Psoas muscle (tissue), 7 donors: ENCODE measurements at regions not wholly inside any gene's neighbourhood (a gene's known extent, or its start where the extent isn't known, plus 50 kb on each side); places are given as distances from the start of the nearest gene placed in this dataset.

Source experiments
- ATAC-seq, 4 donors: fragments of 200-7000 bp; cut with Tn5 transposase; one replicate each; pipeline ENCODE4 v1.9.1; 2020; ENCODE audit warnings: moderate library complexity in 3 of 4, mild to moderate bottlenecking in 2 of 4
- DNase-seq, 2 donors: peaks; one replicate each; pipeline ENCODE4 v3.0.0-alpha.2; 2020
- H3K27ac ChIP-seq: fragments of 200-600 bp; one replicate; pipeline ENCODE4 v1.8.0; 2022
- H3K27me3 ChIP-seq, 3 donors: fragments of 200-600 bp in 1 of 3; one replicate each; pipeline versions ENCODE4 v1.6.1 to v1.8.0; 2013 to 2022; ENCODE audit warnings: low read length in 2 of 3, mild to moderate bottlenecking in 2 of 3, moderate library complexity in 1 of 3; ENCODE audit not compliant: insufficient read depth in 3 of 3
- H3K36me3 ChIP-seq, 2 donors: fragments of 200-600 bp in 1 of 2; one replicate each; pipeline versions ENCODE4 v1.6.1 to v1.8.0; 2013 to 2022; ENCODE audit warnings: low read depth in 1 of 2, mild to moderate bottlenecking in 1 of 2, moderate library complexity in 1 of 2; ENCODE audit not compliant: insufficient read depth in 1 of 2
- H3K4me1 ChIP-seq: fragments of 200-600 bp; one replicate; pipeline ENCODE4 v1.8.0; 2022
- H3K4me3 ChIP-seq: fragments of 200-600 bp; one replicate; pipeline ENCODE4 v1.8.0; 2022; ENCODE audit warnings: mild to moderate bottlenecking
- H3K9me3 ChIP-seq: fragments of 200-600 bp; one replicate; pipeline ENCODE4 v1.8.0; 2022
- WGBS, 3 donors: extraction: QIAGEN DNeasy Blood & Tissue Kit; methylation state at CpG; one replicate each; pipeline versions ENCODE4 v1.1.6 to v1.1.7; 2013; 5-methylcytosine and 5-hydroxymethylcytosine counted together
- intact Hi-C, 2 donors: fragments of 100-400 bp; cut with DNase I; formaldehyde crosslinking; loops; one replicate each; pipeline versions ENCODE4 v1.11.0 to v1.14.2; 2022
- TF ChIP-seq, protein P1 (sequence below): fragments of 200-600 bp; IDR thresholded peaks from one replicate; pipeline ENCODE4 v1.8.0; 2022; ENCODE audit warnings: antibody characterized with exemption
- donor health status: healthy with polysubstance abuse.
- donor health status: DM: no; HTN: no; CAD: no; lungs with moderate emphysema.
- donor health status: Bipolar disorder and iron deficiency.
- donor health status: healthy.
- donor health status: DM: yes; HTN: yes; CAD: no.
- donor health status: DM: no; HTN: no; CAD: no.
- donor health status: DM: yes; HTN: yes; CAD: no.

DNA sequence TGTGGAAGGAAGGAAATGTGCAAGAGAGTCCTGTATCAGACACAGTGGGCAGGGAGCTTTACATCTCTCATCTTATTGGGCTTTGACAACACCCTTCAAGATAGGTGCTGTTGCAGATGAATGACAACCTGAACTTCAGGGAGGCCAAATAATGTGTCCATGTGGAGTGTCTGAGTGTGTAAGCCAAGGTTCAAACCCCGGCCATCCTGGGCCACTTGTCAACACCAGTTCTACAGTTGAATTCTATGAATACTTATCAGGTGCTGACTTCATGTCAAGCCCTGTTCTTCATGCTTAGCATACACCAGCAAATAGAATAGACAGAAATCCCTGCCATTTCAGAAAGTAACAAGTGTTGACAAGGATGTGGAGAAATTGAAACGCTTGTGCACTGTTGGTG lies 354.4 kb downstream of the KCNRG start:
- Histone ChIP-seq H3K4me3 (no peak overlapping the region), H3K27me3 (no peaks in the 10 kb centered on the region), H3K27ac (no peak overlapping the region), H3K4me1 (no peaks in the 10 kb centered on the region), H3K36me3 (no peaks in the 10 kb centered on the region), H3K9me3 (no peaks in the 10 kb centered on the region)
- intact Hi-C loops, result loop anchor here in 1 of 2 donors (10.0 kb wide), 1 partner anchor 435 kb away; no protein-coding TSS in a partner anchor
- TF ChIP-seq, protein P1, sequence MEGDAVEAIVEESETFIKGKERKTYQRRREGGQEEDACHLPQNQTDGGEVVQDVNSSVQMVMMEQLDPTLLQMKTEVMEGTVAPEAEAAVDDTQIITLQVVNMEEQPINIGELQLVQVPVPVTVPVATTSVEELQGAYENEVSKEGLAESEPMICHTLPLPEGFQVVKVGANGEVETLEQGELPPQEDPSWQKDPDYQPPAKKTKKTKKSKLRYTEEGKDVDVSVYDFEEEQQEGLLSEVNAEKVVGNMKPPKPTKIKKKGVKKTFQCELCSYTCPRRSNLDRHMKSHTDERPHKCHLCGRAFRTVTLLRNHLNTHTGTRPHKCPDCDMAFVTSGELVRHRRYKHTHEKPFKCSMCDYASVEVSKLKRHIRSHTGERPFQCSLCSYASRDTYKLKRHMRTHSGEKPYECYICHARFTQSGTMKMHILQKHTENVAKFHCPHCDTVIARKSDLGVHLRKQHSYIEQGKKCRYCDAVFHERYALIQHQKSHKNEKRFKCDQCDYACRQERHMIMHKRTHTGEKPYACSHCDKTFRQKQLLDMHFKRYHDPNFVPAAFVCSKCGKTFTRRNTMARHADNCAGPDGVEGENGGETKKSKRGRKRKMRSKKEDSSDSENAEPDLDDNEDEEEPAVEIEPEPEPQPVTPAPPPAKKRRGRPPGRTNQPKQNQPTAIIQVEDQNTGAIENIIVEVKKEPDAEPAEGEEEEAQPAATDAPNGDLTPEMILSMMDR, result no peak
- DNase-seq (no peak), ATAC-seq (no peak)
- 84 to 86% (median 85%) methylated on average over 2 of the region's 2 CpGs for WGBS, 3 donors

DNA sequence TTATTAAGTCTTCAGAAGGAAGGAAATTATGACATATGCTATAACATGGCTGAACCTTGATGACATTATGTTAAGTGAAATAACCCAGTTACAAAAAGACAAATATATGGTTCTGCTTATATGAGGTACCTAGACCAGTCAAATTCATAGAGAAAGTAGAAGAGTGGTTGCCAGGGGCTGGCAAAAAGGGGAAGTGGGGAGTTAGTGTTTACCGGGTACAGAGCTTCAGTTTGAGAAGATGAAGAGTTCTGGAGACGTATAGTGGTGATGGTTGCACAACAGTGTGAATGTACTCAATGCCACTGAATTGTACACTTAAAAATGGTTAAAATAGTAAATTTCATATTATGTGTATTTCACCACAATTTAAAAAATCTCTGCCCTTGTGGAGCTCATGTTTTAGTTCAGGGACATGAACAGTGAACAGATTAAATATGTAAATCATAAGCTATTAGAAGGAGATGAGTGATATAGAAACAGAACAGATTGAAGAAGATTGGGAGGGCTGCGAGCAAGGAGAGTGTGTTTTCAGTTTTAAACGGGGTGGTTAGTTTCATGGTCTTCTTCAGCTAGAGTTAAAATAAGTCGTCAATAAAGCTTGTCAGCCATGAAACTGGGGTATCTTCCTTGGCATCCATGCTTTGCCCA lies 355.2 kb downstream of the KCNRG start:
- intact Hi-C loops, result loop anchor here in 1 of 2 donors (10.0 kb wide), 1 partner anchor 434 kb away; no protein-coding TSS in a partner anchor
- no peak for ATAC-seq

DNA sequence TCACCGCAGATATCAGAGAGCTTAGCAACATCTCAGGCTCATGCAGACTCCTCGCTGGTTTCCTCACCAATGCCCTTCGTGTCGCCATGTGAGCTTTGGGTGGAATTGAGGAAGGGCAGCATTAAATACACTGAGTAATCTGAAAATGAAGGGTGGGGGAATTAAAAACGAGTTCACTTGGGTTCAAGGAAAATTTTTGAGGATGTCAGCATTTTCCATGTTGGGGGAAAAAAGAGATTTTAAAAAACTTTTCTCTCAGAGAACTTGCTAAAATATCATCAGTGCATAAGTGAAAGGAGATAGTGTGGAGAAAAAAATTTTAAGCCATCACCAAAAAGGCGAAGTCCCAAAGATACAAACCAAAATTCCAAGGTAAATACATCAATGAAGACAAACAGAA lies 359.3 kb downstream of the KCNRG start:
- H3K9me3 ChIP-seq, result no peaks in the 10 kb centered on the region
- DNase-seq (no peak), ATAC-seq (no peak)
- H3K27me3 ChIP-seq, result no peaks in the 10 kb centered on the region
- TF ChIP-seq, protein P1, result no peak
- intact Hi-C loops, result loop anchor here in 1 of 2 donors (10.0 kb wide), 1 partner anchor 430 kb away; no protein-coding TSS in a partner anchor
- no peak overlapping the region for H3K4me3 ChIP-seq
- H3K36me3 ChIP-seq, result no peaks in the 10 kb centered on the region
- 91 to 92% (median 92%) methylated on average over 6 of the region's 6 CpGs for WGBS, 3 donors
- H3K4me1 ChIP-seq, result peaks cover 15% of the 10 kb centered on the region
- H3K27ac ChIP-seq, result no peak overlapping the region

More for the DNA sequence above, 355.2 kb downstream of the KCNRG start:
- 80 to 83% (median 82%) methylated on average over 5 of the region's 5 CpGs for WGBS, 3 donors
- Histone ChIP-seq H3K9me3 (no peaks in the 10 kb centered on the region), H3K27me3 (no peaks in the 10 kb centered on the region), H3K4me1 (no peaks in the 10 kb centered on the region), H3K4me3 (no peak overlapping the region), H3K36me3 (no peaks in the 10 kb centered on the region), H3K27ac (no peak overlapping the region)
- TF ChIP-seq, protein P1, result no peak
- DNase-seq, result no peak

DNA sequence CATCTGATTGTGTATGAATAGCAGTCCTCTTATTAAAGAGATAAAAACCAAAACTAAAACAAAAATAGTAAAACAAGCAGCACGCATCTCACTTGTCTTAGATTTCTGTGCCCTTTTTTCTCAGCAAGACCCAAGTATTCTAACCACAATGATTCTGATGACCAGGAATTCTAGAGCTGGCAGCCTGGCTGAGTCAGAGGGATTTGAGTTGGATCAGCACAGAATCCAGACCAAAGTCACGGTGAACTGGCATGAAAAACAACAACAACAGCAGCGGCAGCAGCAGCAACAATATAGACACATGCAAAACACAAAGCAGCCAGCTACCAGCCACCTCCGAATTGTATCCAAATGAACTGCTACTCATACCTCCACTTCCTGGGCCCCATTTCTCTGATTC lies 360.5 kb downstream of the KCNRG start:
- H3K4me1 ChIP-seq, result peaks cover 23% of the 10 kb centered on the region
- no peaks in the 10 kb centered on the region for H3K36me3 ChIP-seq
- ATAC-seq (no peak), DNase-seq (no peak)
- H3K27ac ChIP-seq, result peak overlapping the region; percentile 39
- no peaks in the 10 kb centered on the region for H3K9me3 ChIP-seq
- TF ChIP-seq, protein P1, result no peak
- intact Hi-C loops, result loop anchor here (5.0 to 10.0 kb wide), 3 partner anchors 157 to 429 kb away; no protein-coding TSS in a partner anchor
- no peaks in the 10 kb centered on the region for H3K27me3 ChIP-seq
- 39 to 56% (median 42%) methylated on average over 4 of the region's 4 CpGs for WGBS, 3 donors
- H3K4me3 ChIP-seq, result no peak overlapping the region
